GM12873 (cell line): ENCODE measurements at regions not wholly inside any gene's neighbourhood (a gene's known extent, or its start where the extent isn't known, plus 50 kb on each side); places are given as distances from the start of the nearest gene placed in this dataset.

Experiments used
- TF ChIP-seq, protein P1 (sequence below): IDR thresholded peaks from 2 replicates; pipeline ENCODE4 v1.5.1; 2012; ENCODE audit warnings: low read depth, mild to moderate bottlenecking, moderate library complexity, low read length, control low read depth; ENCODE audit not compliant: insufficient read depth; ENCODE audit errors: missing control alignments

DNA sequence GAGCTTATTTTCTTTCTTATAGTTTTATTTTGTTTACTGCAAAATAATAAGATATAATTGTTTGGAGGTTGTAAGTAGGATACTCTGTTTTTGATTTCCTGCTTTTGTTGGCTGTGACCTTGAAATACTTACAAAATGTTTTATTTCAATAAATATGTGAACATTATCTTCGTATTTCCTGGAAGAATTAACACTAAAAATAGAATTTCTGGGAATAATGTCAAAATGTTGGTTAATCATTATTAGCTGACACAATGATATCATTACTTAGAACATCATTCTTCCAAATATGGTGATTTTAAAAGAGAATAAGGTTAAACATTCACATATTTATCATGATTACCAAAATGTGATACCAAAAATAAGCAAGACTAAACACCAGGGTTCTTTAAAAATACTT, 1148.6 kb upstream of the PRR20A start:
- TF ChIP-seq, protein P1, sequence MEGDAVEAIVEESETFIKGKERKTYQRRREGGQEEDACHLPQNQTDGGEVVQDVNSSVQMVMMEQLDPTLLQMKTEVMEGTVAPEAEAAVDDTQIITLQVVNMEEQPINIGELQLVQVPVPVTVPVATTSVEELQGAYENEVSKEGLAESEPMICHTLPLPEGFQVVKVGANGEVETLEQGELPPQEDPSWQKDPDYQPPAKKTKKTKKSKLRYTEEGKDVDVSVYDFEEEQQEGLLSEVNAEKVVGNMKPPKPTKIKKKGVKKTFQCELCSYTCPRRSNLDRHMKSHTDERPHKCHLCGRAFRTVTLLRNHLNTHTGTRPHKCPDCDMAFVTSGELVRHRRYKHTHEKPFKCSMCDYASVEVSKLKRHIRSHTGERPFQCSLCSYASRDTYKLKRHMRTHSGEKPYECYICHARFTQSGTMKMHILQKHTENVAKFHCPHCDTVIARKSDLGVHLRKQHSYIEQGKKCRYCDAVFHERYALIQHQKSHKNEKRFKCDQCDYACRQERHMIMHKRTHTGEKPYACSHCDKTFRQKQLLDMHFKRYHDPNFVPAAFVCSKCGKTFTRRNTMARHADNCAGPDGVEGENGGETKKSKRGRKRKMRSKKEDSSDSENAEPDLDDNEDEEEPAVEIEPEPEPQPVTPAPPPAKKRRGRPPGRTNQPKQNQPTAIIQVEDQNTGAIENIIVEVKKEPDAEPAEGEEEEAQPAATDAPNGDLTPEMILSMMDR: no peak

DNA sequence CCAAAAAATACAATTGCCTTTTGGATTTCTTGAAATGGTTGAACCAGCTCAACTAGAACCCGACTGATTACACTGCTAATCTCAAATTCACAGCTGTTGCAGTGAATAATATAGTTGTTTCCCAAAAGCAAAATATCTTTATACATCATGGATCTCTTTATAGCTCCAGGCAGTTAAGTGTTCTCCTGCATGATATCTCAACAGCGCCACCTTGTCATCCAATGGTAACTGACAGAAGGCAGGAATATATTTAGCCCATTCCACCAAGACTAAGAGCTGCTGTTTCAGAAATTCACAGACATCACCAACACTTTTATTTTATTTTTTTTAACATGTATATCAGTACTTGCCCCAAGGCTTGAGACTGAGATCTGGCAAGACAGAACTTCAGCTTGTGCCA, 1141.0 kb upstream of the PRR20A start:
- TF ChIP-seq, protein P1: no peak

DNA sequence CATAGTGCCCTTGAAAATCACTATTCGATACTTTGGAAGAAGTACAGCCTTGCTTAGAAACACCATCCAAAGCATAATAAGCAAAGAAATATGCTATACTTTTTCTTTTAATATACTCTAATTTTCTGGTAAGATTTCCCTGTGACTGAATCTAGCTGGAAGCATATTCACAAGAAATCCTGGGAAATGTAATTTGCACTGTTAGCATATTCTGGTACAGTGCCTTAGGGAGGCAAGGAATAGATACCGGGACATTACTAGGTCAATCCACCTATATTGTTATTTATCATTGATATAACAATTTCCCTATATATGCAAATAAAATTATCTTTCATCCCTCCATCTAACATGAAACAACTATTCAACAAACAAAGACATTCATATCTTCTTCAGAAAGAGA, 1131.3 kb upstream of the PRR20A start:
- TF ChIP-seq, protein P1: no peak

DNA sequence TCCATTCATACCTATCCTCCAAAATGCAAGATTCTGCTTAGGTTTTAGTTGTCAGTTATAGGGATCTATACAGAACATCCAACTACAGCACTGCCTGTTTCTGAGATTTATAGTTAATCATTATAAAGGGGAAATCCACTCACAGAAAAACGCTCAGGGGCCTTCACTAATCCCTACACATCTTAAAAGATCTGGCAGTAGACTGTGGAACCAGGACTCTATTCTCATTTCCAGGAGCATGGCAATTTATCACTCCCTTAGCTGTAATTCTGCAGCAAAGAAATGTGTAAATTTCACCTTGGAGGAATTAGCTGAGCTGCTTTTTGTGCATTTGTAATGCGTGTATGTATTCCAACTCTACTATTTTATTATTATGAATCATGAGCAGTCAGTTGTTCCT, 1128.1 kb upstream of the PRR20A start:
- TF ChIP-seq, protein P1: no peak

DNA sequence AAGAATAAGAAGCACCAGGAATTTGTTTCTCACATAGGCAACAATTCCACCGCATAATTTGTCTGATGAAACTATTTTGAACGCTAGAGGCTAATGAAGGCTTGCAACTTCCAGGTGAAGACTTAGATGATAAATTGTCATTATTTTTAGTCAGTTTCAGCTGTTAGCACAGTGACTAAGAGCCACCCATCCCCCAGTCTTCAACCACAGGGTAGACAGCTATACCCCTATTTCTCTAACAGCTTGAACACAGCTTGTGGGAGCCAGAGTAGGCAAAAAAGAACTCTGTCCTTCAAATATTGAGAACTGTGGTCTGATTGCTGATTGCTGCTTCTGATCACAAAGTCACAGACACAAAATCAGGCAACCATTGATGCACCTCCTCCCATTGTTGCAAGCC, 1124.8 kb upstream of the PRR20A start:
- TF ChIP-seq, protein P1: no peak

DNA sequence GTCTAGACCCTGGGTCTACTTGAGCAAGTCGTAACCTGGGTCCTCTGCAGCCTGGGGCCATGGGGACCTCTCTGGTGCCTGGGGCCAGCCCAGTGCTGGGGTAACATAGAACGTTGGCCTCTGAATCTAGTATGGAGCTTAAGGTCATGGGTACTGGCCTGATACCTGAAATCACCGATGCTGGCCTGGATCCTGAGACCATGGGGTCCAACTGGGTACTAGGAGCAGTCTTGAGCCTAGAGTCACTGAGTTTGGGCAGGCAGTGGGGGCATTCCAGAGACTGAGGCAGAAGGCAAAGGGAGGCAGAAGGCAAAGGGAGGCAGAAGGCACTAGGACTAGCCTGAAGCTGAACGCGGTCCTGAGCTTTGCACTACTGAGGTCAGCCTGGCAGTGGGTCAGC, 1121.1 kb upstream of the PRR20A start:
- TF ChIP-seq, protein P1: no peak

DNA sequence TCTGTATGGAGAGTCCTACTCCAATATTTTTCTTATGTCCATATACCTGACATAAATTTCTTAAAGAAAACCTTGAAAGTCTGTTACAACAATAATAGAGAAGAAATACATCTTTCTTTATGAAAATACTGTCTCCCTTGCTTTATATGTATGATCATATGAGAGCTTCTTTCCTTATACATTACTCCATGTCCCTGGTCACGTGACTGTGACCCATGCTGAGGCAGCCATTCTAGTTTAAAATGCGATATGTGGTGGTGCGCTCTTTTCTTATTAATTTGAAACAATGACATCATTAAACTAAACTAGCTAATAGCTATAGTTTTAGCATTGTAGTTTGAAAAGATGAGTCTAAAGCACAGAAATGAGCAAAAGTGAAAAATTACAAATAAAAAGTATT, 1120.3 kb upstream of the PRR20A start:
- TF ChIP-seq, protein P1: no peak

DNA sequence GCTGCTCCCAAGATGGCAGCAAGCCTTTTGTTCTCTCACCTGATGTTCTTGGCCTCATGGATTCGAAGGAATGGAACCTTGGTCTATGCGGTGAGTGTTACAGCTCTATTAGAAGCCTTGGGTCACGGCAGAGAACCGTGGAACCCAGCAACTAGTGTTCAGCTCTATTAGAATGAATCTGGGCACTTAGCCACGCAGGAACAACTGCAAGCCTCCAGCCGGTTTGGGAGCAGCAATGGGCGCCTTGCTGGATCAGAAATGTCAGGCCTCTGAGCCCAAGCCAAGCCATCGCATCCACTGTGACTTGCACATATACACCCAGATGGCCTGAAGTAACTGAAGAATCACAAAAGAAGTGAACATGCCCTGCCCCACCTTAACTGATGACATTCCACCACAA, 1100.7 kb upstream of the PRR20A start:
- TF ChIP-seq, protein P1: no peak
